ENCODE measurements at regions not wholly inside any gene's neighbourhood (a gene's known extent, or its start where the extent isn't known, plus 50 kb on each side); places are given as distances from the start of the nearest gene placed in this dataset.
A peak's percentile ranks its signal among the peaks of the same experiment; 100 is the strongest.

- H3K27me3 Mint-ChIP-seq, result peaks cover 1% of the 10 kb centered on the region
- H3K9me3 Mint-ChIP-seq, result peaks cover 0 to 1% (median 0%) of the 10 kb centered on the region in 3 donors
- H3K36me3 Mint-ChIP-seq, result no peaks in the 10 kb centered on the region
- H3K4me1 Mint-ChIP-seq, result peaks cover 2 to 7% (median 4%) of the 10 kb centered on the region in 3 donors
- peak overlapping the region in 1 of 3 donors; percentile 54 for H3K27ac Mint-ChIP-seq
- no peak overlapping the region for H3K4me3 Mint-ChIP-seq
These were observed 264.0 kb downstream of the CTH start for GRCh38 chr1:70674941-70675685.

GRCh38 chr1:70675737-70676156 is 264.7 kb downstream of the CTH start:
- H3K4me3 Mint-ChIP-seq, result no peak overlapping the region
- H3K4me1 Mint-ChIP-seq, result peaks cover 2 to 7% (median 4%) of the 10 kb centered on the region in 3 donors
- no peak overlapping the region for H3K27ac Mint-ChIP-seq
- no peaks in the 10 kb centered on the region for H3K36me3 Mint-ChIP-seq
- H3K9me3 Mint-ChIP-seq, result peaks cover 0 to 1% (median 0%) of the 10 kb centered on the region in 3 donors
- peaks cover 1% of the 10 kb centered on the region for H3K27me3 Mint-ChIP-seq

- Mint-ChIP-seq H3K9me3 (peaks cover 0 to 3% (median 3%) of the 10 kb centered on the region in 3 donors), H3K4me3 (no peak overlapping the region), H3K4me1 (peaks cover 0 to 2% (median 0%) of the 10 kb centered on the region in 3 donors), H3K36me3 (no peaks in the 10 kb centered on the region), H3K27me3 (peaks cover 3% of the 10 kb centered on the region), H3K27ac (no peak overlapping the region)
These were observed 274.5 kb downstream of the CTH start for GRCh38 chr1:70685300-70686286.

GRCh38 chr1:70688580-70688979 is 277.5 kb downstream of the CTH start:
- H3K27me3 Mint-ChIP-seq, result peaks cover 6% of the 10 kb centered on the region
- H3K4me3 Mint-ChIP-seq, result no peak overlapping the region

GRCh38 chr1:70706381-70707037 is 295.4 kb downstream of the CTH start:
- no peaks in the 10 kb centered on the region for H3K36me3 Mint-ChIP-seq
- no peaks in the 10 kb centered on the region for H3K4me1 Mint-ChIP-seq
- no peak overlapping the region for H3K4me3 Mint-ChIP-seq
- H3K27ac Mint-ChIP-seq, result no peak overlapping the region
- H3K9me3 Mint-ChIP-seq, result peaks cover 4 to 7% (median 6%) of the 10 kb centered on the region in 3 donors
- peaks cover 6% of the 10 kb centered on the region for H3K27me3 Mint-ChIP-seq

More at GRCh38 chr1:70688580-70688979, 277.5 kb downstream of the CTH start:
- H3K36me3 Mint-ChIP-seq, result no peaks in the 10 kb centered on the region
- H3K4me1 Mint-ChIP-seq, result peaks cover 0 to 2% (median 0%) of the 10 kb centered on the region in 3 donors
- H3K27ac Mint-ChIP-seq, result no peak overlapping the region
- peaks cover 0 to 6% (median 0%) of the 10 kb centered on the region in 3 donors for H3K9me3 Mint-ChIP-seq

- H3K4me3 Mint-ChIP-seq, result no peak overlapping the region
- peaks cover 6% of the 10 kb centered on the region for H3K27me3 Mint-ChIP-seq
- no peaks in the 10 kb centered on the region for H3K4me1 Mint-ChIP-seq
- H3K36me3 Mint-ChIP-seq, result no peaks in the 10 kb centered on the region
- H3K9me3 Mint-ChIP-seq, result peaks cover 4 to 7% (median 6%) of the 10 kb centered on the region in 3 donors
- H3K27ac Mint-ChIP-seq, result no peak overlapping the region
These were observed 296.1 kb downstream of the CTH start for GRCh38 chr1:70707214-70707613.

- H3K4me3 Mint-ChIP-seq, result no peak overlapping the region
- H3K27ac Mint-ChIP-seq, result no peak overlapping the region
- no peaks in the 10 kb centered on the region for H3K4me1 Mint-ChIP-seq
- H3K9me3 Mint-ChIP-seq, result peaks cover 0 to 6% (median 3%) of the 10 kb centered on the region in 3 donors
- peaks cover 3% of the 10 kb centered on the region for H3K36me3 Mint-ChIP-seq
- H3K27me3 Mint-ChIP-seq, result no peaks in the 10 kb centered on the region
These were observed 303.1 kb downstream of the CTH start for GRCh38 chr1:70714149-70714548.

GRCh38 chr1:70717211-70717610 is 306.1 kb downstream of the CTH start:
- peaks cover 0 to 7% (median 0%) of the 10 kb centered on the region in 3 donors for H3K9me3 Mint-ChIP-seq
- no peaks in the 10 kb centered on the region for H3K4me1 Mint-ChIP-seq
- H3K4me3 Mint-ChIP-seq, result no peak overlapping the region
- no peaks in the 10 kb centered on the region for H3K27me3 Mint-ChIP-seq
- peaks cover 3% of the 10 kb centered on the region for H3K36me3 Mint-ChIP-seq
- no peak overlapping the region for H3K27ac Mint-ChIP-seq

GRCh38 chr1:70717656-70718055 is 306.6 kb downstream of the CTH start:
- H3K27me3 Mint-ChIP-seq, result no peaks in the 10 kb centered on the region
- H3K4me3 Mint-ChIP-seq, result no peak overlapping the region
- H3K4me1 Mint-ChIP-seq, result no peaks in the 10 kb centered on the region
- no peak overlapping the region for H3K27ac Mint-ChIP-seq
- H3K36me3 Mint-ChIP-seq, result peaks cover 3% of the 10 kb centered on the region
- peaks cover 0 to 7% (median 0%) of the 10 kb centered on the region in 3 donors for H3K9me3 Mint-ChIP-seq

GRCh38 chr1:70718086-70718630 is 307.1 kb downstream of the CTH start:
- Mint-ChIP-seq H3K27me3 (no peaks in the 10 kb centered on the region), H3K27ac (no peak overlapping the region), H3K4me3 (no peak overlapping the region), H3K36me3 (peaks cover 3% of the 10 kb centered on the region), H3K4me1 (no peaks in the 10 kb centered on the region), H3K9me3 (peaks cover under 1 to 7% (median 4%) of the 10 kb centered on the region in 3 donors)

- Mint-ChIP-seq H3K27me3 (no peaks in the 10 kb centered on the region), H3K27ac (no peak overlapping the region), H3K4me1 (no peaks in the 10 kb centered on the region), H3K4me3 (no peak overlapping the region), H3K9me3 (peaks cover 3 to 7% (median 4%) of the 10 kb centered on the region in 3 donors), H3K36me3 (peaks cover 3% of the 10 kb centered on the region)
These were observed 308.1 kb downstream of the CTH start for GRCh38 chr1:70719154-70719553.

GRCh38 chr1:70720109-70720508 is 309.0 kb downstream of the CTH start:
- Mint-ChIP-seq H3K36me3 (peaks cover 3% of the 10 kb centered on the region), H3K27me3 (no peaks in the 10 kb centered on the region), H3K4me3 (no peak overlapping the region), H3K4me1 (no peaks in the 10 kb centered on the region), H3K27ac (no peak overlapping the region), H3K9me3 (peaks cover 5 to 9% (median 8%) of the 10 kb centered on the region in 3 donors)

- Mint-ChIP-seq H3K4me3 (no peak overlapping the region), H3K36me3 (peaks cover 3% of the 10 kb centered on the region), H3K9me3 (peaks cover 8 to 13% (median 11%) of the 10 kb centered on the region in 3 donors), H3K4me1 (no peaks in the 10 kb centered on the region), H3K27ac (no peak overlapping the region), H3K27me3 (no peaks in the 10 kb centered on the region)
These were observed 309.5 kb downstream of the CTH start for GRCh38 chr1:70720521-70720920.

GRCh38 chr1:70727886-70728489 is 316.9 kb downstream of the CTH start:
- no peak overlapping the region for H3K4me3 Mint-ChIP-seq
- H3K4me1 Mint-ChIP-seq, result no peaks in the 10 kb centered on the region
- H3K27me3 Mint-ChIP-seq, result no peaks in the 10 kb centered on the region
- no peak overlapping the region for H3K27ac Mint-ChIP-seq
- H3K9me3 Mint-ChIP-seq, result peaks cover 10 to 28% (median 16%) of the 10 kb centered on the region in 3 donors
- H3K36me3 Mint-ChIP-seq, result no peaks in the 10 kb centered on the region

Measured in IgD-negative memory B cell (primary cell).